Ovary (tissue), 7 donors: ENCODE measurements at regions not wholly inside any gene's neighbourhood (a gene's known extent, or its start where the extent isn't known, plus 50 kb on each side); places are given as distances from the start of the nearest gene placed in this dataset.

Source experiments
- DNase-seq, 5 donors: peaks; one replicate each; pipeline ENCODE4 v3.0.0-alpha.2; 2019 to 2020
- H3K27ac ChIP-seq, 2 donors: fragments of 200-600 bp; one replicate each; pipeline versions ENCODE4 v1.5.1 to v1.8.0; 2019 to 2022
- H3K27me3 ChIP-seq: fragments of 200-600 bp; one replicate; pipeline ENCODE4 v1.8.0; 2022
- H3K36me3 ChIP-seq: fragments of 200-600 bp; sonication (generic); one replicate; pipeline ENCODE4 v1.5.1; 2019
- H3K4me1 ChIP-seq: one replicate; pipeline ENCODE4 v1.8.1; 2013; ENCODE audit warnings: mild to moderate bottlenecking, moderate library complexity; ENCODE audit not compliant: insufficient read depth
- H3K4me3 ChIP-seq: fragments of 200-600 bp; sonication (generic); one replicate; pipeline ENCODE4 v1.5.1; 2017
- H3K9me3 ChIP-seq, 2 donors: fragments of 200-600 bp in 1 of 2; sonication (generic) in 1 of 2; one replicate each; pipeline versions ENCODE4 v1.5.1 to v1.8.1; 2013 to 2019; ENCODE audit warnings: mild to moderate bottlenecking in 1 of 2, moderate library complexity in 1 of 2
- EP300 ChIP-seq: sonication (generic); formaldehyde crosslinking; IDR thresholded peaks from one replicate; pipeline ENCODE4 v1.6.1; 2017; ENCODE audit warnings: antibody characterized with exemption
- POLR2A ChIP-seq: fragments of 450-650 bp; IDR thresholded peaks from one replicate; pipeline ENCODE4 v1.6.1; 2017; ENCODE audit warnings: antibody characterized with exemption, mild to moderate bottlenecking, moderate library complexity
- WGBS, 3 donors: extraction: QIAGEN DNeasy Blood & Tissue Kit in 1 of 3; methylation state at CpG; one replicate each; pipeline versions ENCODE4 v1.1.5 to v1.1.7; 2013 to 2017; 5-methylcytosine and 5-hydroxymethylcytosine counted together
- intact Hi-C, 4 donors: fragments of 100-400 bp; cut with DNase I; formaldehyde crosslinking; loops; one replicate each; pipeline versions ENCODE4 v1.11.0 to v1.15.1; 2022 to 2023
- TF ChIP-seq, protein P1 (sequence below), 3 donors: fragments of 450-650 bp in 2 of 3; fragments of 200-600 bp in 1 of 3; IDR thresholded peaks; one replicate each; pipeline versions ENCODE4 v1.5.1 to v1.8.0; 2016 to 2022; ENCODE audit warnings: antibody characterized with exemption in 3 of 3, mild to moderate bottlenecking in 1 of 3
- donor health status: DM: no; HTN: no; CAD: no; lungs with moderate emphysema.
- donor health status: DM: no; HTN: no; CAD: no.
- donor health status: Bipolar disorder and iron deficiency.
- donor health status: DM: no; HTN: no; CAD: no.
- donor health status: DM: yes; HTN: yes; CAD: no.

DNA sequence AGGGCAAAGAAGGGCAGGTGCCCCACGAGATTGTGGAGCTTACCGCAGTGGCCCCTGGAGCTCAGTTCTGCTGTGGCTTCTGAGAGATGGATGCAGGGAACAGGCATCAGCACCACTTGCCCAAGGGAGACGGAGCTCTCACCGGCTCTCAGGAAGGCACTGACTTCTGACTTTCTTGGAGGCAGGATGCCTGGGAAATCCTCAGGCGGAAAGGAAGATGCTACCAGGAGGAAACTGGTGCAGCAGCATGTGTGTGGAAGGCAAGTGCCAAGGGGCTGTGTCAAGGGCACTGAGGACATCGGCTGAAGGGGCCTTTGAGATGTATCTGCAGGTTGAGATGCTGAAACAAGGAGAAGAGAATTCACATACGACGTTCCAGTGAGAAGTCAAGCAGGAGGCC, 64.0 kb downstream of the FOXA2 start:
- TF ChIP-seq, protein P1, sequence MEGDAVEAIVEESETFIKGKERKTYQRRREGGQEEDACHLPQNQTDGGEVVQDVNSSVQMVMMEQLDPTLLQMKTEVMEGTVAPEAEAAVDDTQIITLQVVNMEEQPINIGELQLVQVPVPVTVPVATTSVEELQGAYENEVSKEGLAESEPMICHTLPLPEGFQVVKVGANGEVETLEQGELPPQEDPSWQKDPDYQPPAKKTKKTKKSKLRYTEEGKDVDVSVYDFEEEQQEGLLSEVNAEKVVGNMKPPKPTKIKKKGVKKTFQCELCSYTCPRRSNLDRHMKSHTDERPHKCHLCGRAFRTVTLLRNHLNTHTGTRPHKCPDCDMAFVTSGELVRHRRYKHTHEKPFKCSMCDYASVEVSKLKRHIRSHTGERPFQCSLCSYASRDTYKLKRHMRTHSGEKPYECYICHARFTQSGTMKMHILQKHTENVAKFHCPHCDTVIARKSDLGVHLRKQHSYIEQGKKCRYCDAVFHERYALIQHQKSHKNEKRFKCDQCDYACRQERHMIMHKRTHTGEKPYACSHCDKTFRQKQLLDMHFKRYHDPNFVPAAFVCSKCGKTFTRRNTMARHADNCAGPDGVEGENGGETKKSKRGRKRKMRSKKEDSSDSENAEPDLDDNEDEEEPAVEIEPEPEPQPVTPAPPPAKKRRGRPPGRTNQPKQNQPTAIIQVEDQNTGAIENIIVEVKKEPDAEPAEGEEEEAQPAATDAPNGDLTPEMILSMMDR (IDR thresholded peaks at IDR 0.05) = no peak
- no peak for TF ChIP-seq EP300
- TF ChIP-seq POLR2A = no peak
- H3K27me3 ChIP-seq = no peaks in the 10 kb centered on the region
- no peaks in the 10 kb centered on the region for H3K9me3 ChIP-seq
- DNase-seq = no peak
- no peak overlapping the region for H3K27ac ChIP-seq
- no peaks in the 10 kb centered on the region for H3K36me3 ChIP-seq
- WGBS, 3 donors = 77 to 82% (median 79%) methylated on average over 8 of the region's 8 CpGs
- intact Hi-C loops = loop anchor here in 1 of 4 donors (10.0 kb wide), 1 partner anchor 64 kb away; the partner anchor contains the start of gene FOXA2
- no peak overlapping the region for H3K4me3 ChIP-seq
- no peaks in the 10 kb centered on the region for H3K4me1 ChIP-seq

DNA sequence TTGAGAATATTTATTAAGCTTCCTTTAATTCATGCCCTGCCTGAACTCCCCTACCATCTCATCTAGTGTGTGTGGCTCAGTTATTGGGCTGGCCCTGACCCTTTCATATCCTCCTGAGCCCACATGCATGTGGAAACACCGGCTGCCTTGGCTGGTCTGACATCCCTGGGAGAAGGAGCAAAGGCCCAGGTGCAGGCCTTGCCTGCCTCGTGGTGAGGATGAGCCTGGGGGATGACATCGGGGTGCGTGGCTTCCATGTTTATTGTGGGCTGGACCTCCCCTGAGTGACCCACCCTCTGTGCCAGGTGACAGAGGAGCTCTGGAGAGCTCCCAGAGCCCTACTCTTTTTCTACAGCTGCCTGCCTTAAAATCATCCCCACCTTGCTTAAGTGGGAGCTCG, 69.1 kb downstream of the FOXA2 start:
- Histone ChIP-seq H3K27me3 (no peaks in the 10 kb centered on the region), H3K4me1 (no peaks in the 10 kb centered on the region), H3K36me3 (no peaks in the 10 kb centered on the region), H3K9me3 (no peaks in the 10 kb centered on the region), H3K27ac (no peak overlapping the region), H3K4me3 (no peak overlapping the region)
- 64 to 72% (median 65%) methylated on average over 5 of the region's 5 CpGs for WGBS, 3 donors
- TF ChIP-seq, protein P1 (IDR thresholded peaks at IDR 0.05) = no peak
- no peak for TF ChIP-seq EP300
- TF ChIP-seq POLR2A = no peak
- no peak for DNase-seq
- intact Hi-C loops = no loop called here

DNA sequence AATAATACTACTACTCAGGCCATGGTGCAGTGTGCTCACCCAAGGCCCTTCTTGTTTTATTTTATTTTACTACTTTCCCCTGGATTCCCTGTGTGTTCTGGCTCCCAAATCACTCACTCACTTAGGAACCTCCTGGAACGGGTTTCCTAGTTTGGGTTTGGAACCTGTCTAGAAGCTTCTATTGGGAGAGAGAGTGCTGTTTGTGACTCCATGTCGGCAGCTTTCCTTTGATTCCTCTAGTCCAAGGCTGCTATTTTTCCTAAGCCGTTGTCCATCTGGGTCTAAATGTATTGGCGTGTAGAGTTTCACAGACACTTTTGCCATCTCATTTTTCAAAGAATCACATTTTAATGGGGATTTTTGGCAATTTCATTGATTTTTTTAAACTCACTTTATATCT, 70.8 kb downstream of the FOXA2 start:
- TF ChIP-seq, protein P1 (IDR thresholded peaks at IDR 0.05) = no peak
- TF ChIP-seq POLR2A (no peak), EP300 (no peak)
- no peaks in the 10 kb centered on the region for H3K9me3 ChIP-seq
- DNase-seq = no peak
- no peaks in the 10 kb centered on the region for H3K36me3 ChIP-seq
- no peak overlapping the region for H3K4me3 ChIP-seq
- WGBS, 3 donors = 79 to 87% (median 83%) methylated on average over 4 of the region's 4 CpGs
- H3K27ac ChIP-seq = no peak overlapping the region
- no peaks in the 10 kb centered on the region for H3K4me1 ChIP-seq
- no peaks in the 10 kb centered on the region for H3K27me3 ChIP-seq
- intact Hi-C loops = no loop called here

DNA sequence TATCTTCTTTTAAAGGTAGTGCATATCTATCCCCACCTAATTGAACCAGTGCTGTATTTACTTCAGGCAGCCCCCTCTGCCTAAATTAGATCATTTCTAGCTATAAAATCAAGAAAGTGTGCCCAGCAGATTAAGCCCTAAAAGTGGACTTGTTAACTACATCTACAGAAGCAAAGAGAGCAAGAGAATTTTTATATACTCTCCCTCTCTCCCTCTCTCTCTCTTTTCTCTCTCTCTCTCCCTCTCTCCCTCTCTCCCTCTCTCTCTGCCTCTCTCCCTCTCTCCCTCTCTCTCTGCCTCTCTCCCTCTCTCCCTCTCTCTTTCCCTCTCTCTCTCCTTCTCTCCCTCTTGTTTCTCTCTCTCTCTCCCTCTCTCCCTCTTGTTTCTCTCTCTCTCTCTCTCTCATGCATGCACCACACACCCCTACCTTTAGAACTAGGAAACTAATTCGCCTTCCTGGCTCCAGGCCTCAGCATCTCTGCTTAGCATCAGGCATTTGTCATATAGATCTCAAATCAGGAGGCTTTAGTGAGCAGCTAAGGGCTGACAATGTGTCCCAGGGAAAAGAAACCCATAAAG, 71.4 kb downstream of the FOXA2 start:
- TF ChIP-seq EP300 (no peak), POLR2A (no peak)
- TF ChIP-seq, protein P1 (IDR thresholded peaks at IDR 0.05) = no peak
- Histone ChIP-seq H3K4me1 (no peaks in the 10 kb centered on the region), H3K27me3 (no peaks in the 10 kb centered on the region), H3K9me3 (no peaks in the 10 kb centered on the region), H3K36me3 (no peaks in the 10 kb centered on the region), H3K27ac (no peak overlapping the region), H3K4me3 (no peak overlapping the region)
- intact Hi-C loops = no loop called here
- DNase-seq = no peak
- WGBS, 3 donors = 54 to 75% (median 67%) methylated on average over 1 of the region's 1 CpG
